SK-N-SH treated with all-trans-retinoic acid at 6 μM for 48 hours (cell line): ENCODE measurements at regions not wholly inside any gene's neighbourhood (a gene's known extent, or its start where the extent isn't known, plus 50 kb on each side); places are given as distances from the start of the nearest gene placed in this dataset.

ENCODE experiments used
- ATAC-seq: fragments of 200-7000 bp; cut with Tn5 transposase; 3 replicates; pipeline ENCODE4 v1.9.1; 2020; ENCODE audit warnings: mild to moderate bottlenecking, moderate library complexity
- ARNTL ChIP-seq: fragments of 450-650 bp; formaldehyde crosslinking; IDR thresholded peaks from 2 replicates; pipeline ENCODE4 v1.5.0; 2020; ENCODE audit warnings: low read depth, mild to moderate bottlenecking, moderate library complexity, borderline replicate concordance
- BACH2 ChIP-seq: fragments of 250-450 bp; sonication (Bioruptor Pico); IDR thresholded peaks from 2 replicates; pipeline ENCODE4 v1.9.0; 2021; ENCODE audit warnings: mild to moderate bottlenecking, borderline replicate concordance
- CSDC2 ChIP-seq: fragments of 250-450 bp; sonication (Bioruptor Pico); IDR thresholded peaks from 2 replicates; pipeline ENCODE4 v1.5.0; 2020; ENCODE audit warnings: mild to moderate bottlenecking, moderate library complexity
- ESRRG ChIP-seq: fragments of 250-450 bp; sonication (Bioruptor Pico); IDR thresholded peaks from 2 replicates; pipeline ENCODE4 v1.6.1; 2021; ENCODE audit warnings: mild to moderate bottlenecking
- GLIS3 ChIP-seq: fragments of 250-450 bp; sonication (Bioruptor Pico); IDR thresholded peaks from 2 replicates; pipeline ENCODE4 v1.5.0; 2020; ENCODE audit warnings: mild to moderate bottlenecking, moderate library complexity
- ISL1 ChIP-seq: fragments of 250-450 bp; sonication (Bioruptor Pico); IDR thresholded peaks from 2 replicates; pipeline ENCODE4 v2.1.2; 2022; ENCODE audit warnings: mild to moderate bottlenecking, moderate library complexity
- OSR1 ChIP-seq: fragments of 250-450 bp; sonication (Bioruptor Pico); IDR thresholded peaks from 2 replicates; pipeline ENCODE4 v1.8.0; 2022; ENCODE audit warnings: moderate library complexity, mild to moderate bottlenecking, inconsistent platforms
- PPARA ChIP-seq: fragments of 250-450 bp; sonication (Bioruptor Pico); IDR thresholded peaks from 2 replicates; pipeline ENCODE4 v1.5.0; 2020; ENCODE audit warnings: mild to moderate bottlenecking, borderline replicate concordance
- RARB ChIP-seq: fragments of 250-450 bp; sonication (Bioruptor Pico); IDR thresholded peaks from 2 replicates; pipeline ENCODE4 v1.8.0; 2021; ENCODE audit warnings: mild to moderate bottlenecking, moderate library complexity
- SNAI2 ChIP-seq: fragments of 250-450 bp; sonication (Bioruptor Pico); IDR thresholded peaks from 2 replicates; pipeline ENCODE4 v1.5.0; 2020; ENCODE audit warnings: mild to moderate bottlenecking, moderate library complexity
- TCF4 ChIP-seq: fragments of 250-450 bp; sonication (Bioruptor Pico); IDR thresholded peaks from 2 replicates; pipeline ENCODE4 v1.8.0; 2021; ENCODE audit warnings: mild to moderate bottlenecking, moderate library complexity, borderline replicate concordance
- TOX ChIP-seq: fragments of 250-450 bp; sonication (Bioruptor Pico); IDR thresholded peaks from 2 replicates; pipeline ENCODE4 v1.8.0; 2021; ENCODE audit warnings: mild to moderate bottlenecking, moderate library complexity, borderline replicate concordance
- ZC3H10 ChIP-seq: fragments of 250-450 bp; sonication (Bioruptor Pico); IDR thresholded peaks from 2 replicates; pipeline ENCODE4 v1.5.1; 2021; ENCODE audit warnings: mild to moderate bottlenecking, moderate library complexity
- ZFP3 ChIP-seq: fragments of 250-450 bp; sonication (Bioruptor Pico); IDR thresholded peaks from 2 replicates; pipeline ENCODE4 v1.5.0; 2020; ENCODE audit warnings: mild to moderate bottlenecking, moderate library complexity
- ZFP30 ChIP-seq: fragments of 450-650 bp; formaldehyde crosslinking; IDR thresholded peaks from 2 replicates; pipeline ENCODE4 v1.5.0; 2022; ENCODE audit warnings: mild to moderate bottlenecking, moderate library complexity
- ZNF565 ChIP-seq: fragments of 450-650 bp; formaldehyde crosslinking; conservative IDR thresholded peaks from 2 replicates; pipeline ENCODE4 v1.5.0; 2020; ENCODE audit warnings: low read depth, mild to moderate bottlenecking, moderate library complexity
- ZNF70 ChIP-seq: fragments of 450-650 bp; formaldehyde crosslinking; IDR thresholded peaks from 2 replicates; pipeline ENCODE4 v1.5.0; 2020; ENCODE audit warnings: mild to moderate bottlenecking, moderate library complexity
- TF ChIP-seq, protein P1 (sequence below): fragments of 250-450 bp; sonication (Bioruptor Pico); IDR thresholded peaks from 2 replicates; pipeline ENCODE4 v1.5.0; 2020; ENCODE audit warnings: mild to moderate bottlenecking, moderate library complexity
- TF ChIP-seq, protein P2 (sequence below): fragments of 250-450 bp; sonication (Bioruptor Pico); IDR thresholded peaks from 2 replicates; pipeline ENCODE4 v1.8.0; 2020; ENCODE audit warnings: mild to moderate bottlenecking, moderate library complexity, borderline replicate concordance
- TF ChIP-seq, protein P3 (sequence below): fragments of 250-450 bp; sonication (Bioruptor Pico); IDR thresholded peaks from 2 replicates; pipeline ENCODE4 v1.8.0; 2021; ENCODE audit warnings: low read depth, mild to moderate bottlenecking, moderate library complexity, borderline replicate concordance
- TF ChIP-seq, protein P4 (sequence below): fragments of 250-450 bp; sonication (Bioruptor Pico); IDR thresholded peaks from 2 replicates; pipeline ENCODE4 v1.5.1; 2020; ENCODE audit warnings: low read depth, mild to moderate bottlenecking, moderate library complexity

DNA sequence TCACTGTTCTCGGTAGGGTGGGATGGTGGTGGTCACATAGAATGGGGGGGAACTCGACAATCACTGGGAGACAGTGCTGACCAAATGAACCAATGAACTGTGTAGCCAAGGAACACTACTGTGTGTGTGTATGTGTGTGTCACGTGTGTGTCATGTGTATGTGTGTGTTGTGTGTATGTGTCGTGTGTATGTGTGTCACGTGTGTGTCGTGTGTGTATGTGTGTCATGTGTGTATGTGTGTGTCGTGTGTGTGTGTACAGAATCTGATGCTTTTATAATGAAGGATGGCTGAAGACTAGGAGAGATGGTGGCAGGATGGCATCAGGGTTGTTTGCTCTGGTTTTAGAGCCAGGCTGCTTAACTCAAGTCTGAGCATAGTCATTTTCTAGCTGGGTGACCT, 99.1 kb upstream of the DUSP22 start:
- TF ChIP-seq TOX (CRISPR knock-in tag) (no peak), ZFP30 (CRISPR knock-in tag) (no peak), SNAI2 (CRISPR knock-in tag) (no peak), OSR1 (no peak), ISL1 (CRISPR knock-in tag) (no peak), CSDC2 (CRISPR knock-in tag) (no peak), BACH2 (CRISPR knock-in tag) (no peak)
- TF ChIP-seq, protein P1, sequence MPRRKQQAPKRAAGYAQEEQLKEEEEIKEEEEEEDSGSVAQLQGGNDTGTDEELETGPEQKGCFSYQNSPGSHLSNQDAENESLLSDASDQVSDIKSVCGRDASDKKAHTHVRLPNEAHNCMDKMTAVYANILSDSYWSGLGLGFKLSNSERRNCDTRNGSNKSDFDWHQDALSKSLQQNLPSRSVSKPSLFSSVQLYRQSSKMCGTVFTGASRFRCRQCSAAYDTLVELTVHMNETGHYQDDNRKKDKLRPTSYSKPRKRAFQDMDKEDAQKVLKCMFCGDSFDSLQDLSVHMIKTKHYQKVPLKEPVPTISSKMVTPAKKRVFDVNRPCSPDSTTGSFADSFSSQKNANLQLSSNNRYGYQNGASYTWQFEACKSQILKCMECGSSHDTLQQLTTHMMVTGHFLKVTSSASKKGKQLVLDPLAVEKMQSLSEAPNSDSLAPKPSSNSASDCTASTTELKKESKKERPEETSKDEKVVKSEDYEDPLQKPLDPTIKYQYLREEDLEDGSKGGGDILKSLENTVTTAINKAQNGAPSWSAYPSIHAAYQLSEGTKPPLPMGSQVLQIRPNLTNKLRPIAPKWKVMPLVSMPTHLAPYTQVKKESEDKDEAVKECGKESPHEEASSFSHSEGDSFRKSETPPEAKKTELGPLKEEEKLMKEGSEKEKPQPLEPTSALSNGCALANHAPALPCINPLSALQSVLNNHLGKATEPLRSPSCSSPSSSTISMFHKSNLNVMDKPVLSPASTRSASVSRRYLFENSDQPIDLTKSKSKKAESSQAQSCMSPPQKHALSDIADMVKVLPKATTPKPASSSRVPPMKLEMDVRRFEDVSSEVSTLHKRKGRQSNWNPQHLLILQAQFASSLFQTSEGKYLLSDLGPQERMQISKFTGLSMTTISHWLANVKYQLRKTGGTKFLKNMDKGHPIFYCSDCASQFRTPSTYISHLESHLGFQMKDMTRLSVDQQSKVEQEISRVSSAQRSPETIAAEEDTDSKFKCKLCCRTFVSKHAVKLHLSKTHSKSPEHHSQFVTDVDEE (CRISPR knock-in tag): no peak
- TF ChIP-seq, protein P2, sequence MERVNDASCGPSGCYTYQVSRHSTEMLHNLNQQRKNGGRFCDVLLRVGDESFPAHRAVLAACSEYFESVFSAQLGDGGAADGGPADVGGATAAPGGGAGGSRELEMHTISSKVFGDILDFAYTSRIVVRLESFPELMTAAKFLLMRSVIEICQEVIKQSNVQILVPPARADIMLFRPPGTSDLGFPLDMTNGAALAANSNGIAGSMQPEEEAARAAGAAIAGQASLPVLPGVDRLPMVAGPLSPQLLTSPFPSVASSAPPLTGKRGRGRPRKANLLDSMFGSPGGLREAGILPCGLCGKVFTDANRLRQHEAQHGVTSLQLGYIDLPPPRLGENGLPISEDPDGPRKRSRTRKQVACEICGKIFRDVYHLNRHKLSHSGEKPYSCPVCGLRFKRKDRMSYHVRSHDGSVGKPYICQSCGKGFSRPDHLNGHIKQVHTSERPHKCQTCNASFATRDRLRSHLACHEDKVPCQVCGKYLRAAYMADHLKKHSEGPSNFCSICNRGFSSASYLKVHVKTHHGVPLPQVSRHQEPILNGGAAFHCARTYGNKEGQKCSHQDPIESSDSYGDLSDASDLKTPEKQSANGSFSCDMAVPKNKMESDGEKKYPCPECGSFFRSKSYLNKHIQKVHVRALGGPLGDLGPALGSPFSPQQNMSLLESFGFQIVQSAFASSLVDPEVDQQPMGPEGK (CRISPR knock-in tag): no peak
- ATAC-seq: no peak

DNA sequence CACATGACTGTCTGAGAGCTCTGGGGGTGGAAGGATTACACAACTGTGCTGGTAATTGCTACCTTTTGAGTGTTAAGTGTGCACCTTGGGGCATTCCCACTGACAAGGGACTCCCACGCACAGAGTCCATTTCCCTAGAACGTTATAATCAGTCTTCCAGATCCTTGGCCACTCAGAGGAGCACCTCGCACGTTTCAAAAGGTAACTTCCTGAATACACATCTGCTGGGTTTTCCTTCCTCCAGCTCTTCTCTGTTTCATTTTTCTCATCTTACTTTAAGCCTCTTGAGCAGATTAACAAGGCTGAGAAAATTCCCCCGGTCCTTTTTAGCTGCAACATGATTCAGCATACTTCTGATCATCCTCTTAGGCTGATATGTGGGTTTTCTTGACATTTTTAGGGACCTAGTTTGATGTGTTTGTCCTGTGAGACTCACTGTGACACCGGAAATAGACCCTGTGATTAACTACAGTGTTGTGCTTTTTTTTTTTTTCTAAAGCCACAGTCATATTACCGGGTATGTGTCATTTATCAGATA, 98.4 kb upstream of the DUSP22 start:
- TF ChIP-seq ESRRG: no peak
- no peak for TF ChIP-seq ZFP30 (CRISPR knock-in tag)
- TF ChIP-seq ZC3H10 (CRISPR knock-in tag): no peak
- TF ChIP-seq ZFP3: no peak
- TF ChIP-seq TCF4 (CRISPR knock-in tag): no peak
- TF ChIP-seq SNAI2 (CRISPR knock-in tag): no peak
- no peak for TF ChIP-seq TOX (CRISPR knock-in tag)
- no peak for TF ChIP-seq PPARA (CRISPR knock-in tag)
- no peak for ATAC-seq

DNA sequence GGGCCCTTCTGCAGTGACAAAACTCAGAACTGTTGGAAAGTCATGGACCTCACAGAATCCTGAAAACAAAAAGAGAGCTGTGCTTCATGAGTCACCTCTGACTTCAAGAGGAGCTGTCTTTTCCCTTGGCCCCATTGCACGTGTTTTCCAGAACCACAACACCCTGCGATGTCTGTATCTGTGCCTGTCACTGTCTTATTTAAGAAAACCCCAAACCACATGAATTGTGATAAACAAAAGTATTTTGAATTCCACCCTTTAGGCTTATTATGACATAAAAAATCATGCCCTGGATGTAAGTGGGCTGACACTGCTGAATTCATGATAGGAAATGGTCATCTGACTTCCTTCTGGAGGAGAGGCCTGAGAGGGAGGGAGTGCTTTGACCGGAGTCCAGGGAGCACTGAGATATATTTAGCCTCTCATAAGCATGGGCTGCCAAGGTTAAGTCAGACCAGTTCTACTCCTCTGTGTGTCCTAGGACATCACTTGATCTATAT, 96.4 kb upstream of the DUSP22 start:
- TF ChIP-seq RARB (CRISPR knock-in tag) (no peak), ZNF70 (CRISPR knock-in tag) (no peak), TCF4 (CRISPR knock-in tag) (no peak), ZNF565 (CRISPR knock-in tag) (no peak)
- no peak for ATAC-seq

DNA sequence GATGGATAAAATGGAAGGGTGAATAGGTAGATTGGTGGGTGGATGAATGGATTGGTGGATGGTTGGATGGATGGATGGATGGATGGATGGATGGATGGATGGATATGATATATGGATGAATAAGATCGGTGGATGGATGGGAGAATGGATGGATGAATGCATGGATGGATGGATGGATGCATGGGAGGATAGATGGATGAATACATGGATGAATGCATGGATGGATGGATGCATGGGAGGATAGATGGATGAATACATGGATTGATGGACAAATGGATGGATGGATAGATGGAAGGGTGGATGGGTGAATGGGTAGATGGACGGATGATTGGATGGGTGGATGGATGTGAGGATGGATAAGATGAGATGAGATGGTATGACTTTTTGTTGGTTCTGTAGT, 95.7 kb upstream of the DUSP22 start:
- ATAC-seq: no peak
- TF ChIP-seq, protein P3, sequence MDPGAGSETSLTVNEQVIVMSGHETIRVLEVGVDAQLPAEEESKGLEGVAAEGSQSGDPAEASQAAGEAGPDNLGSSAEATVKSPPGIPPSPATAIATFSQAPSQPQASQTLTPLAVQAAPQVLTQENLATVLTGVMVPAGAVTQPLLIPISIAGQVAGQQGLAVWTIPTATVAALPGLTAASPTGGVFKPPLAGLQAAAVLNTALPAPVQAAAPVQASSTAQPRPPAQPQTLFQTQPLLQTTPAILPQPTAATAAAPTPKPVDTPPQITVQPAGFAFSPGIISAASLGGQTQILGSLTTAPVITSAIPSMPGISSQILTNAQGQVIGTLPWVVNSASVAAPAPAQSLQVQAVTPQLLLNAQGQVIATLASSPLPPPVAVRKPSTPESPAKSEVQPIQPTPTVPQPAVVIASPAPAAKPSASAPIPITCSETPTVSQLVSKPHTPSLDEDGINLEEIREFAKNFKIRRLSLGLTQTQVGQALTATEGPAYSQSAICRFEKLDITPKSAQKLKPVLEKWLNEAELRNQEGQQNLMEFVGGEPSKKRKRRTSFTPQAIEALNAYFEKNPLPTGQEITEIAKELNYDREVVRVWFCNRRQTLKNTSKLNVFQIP (CRISPR knock-in tag): no peak
- no peak for TF ChIP-seq RARB (CRISPR knock-in tag)
- TF ChIP-seq ZFP30 (CRISPR knock-in tag): no peak
- no peak for TF ChIP-seq ARNTL (CRISPR knock-in tag)
- no peak for TF ChIP-seq ISL1 (CRISPR knock-in tag)
- no peak for TF ChIP-seq OSR1
- no peak for TF ChIP-seq GLIS3 (CRISPR knock-in tag)
- TF ChIP-seq, protein P4, sequence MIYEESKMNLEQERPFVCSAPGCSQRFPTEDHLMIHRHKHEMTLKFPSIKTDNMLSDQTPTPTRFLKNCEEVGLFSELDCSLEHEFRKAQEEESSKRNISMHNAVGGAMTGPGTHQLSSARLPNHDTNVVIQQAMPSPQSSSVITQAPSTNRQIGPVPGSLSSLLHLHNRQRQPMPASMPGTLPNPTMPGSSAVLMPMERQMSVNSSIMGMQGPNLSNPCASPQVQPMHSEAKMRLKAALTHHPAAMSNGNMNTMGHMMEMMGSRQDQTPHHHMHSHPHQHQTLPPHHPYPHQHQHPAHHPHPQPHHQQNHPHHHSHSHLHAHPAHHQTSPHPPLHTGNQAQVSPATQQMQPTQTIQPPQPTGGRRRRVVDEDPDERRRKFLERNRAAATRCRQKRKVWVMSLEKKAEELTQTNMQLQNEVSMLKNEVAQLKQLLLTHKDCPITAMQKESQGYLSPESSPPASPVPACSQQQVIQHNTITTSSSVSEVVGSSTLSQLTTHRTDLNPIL: no peak
- no peak for TF ChIP-seq TCF4 (CRISPR knock-in tag)
- TF ChIP-seq ZFP3: no peak
- TF ChIP-seq CSDC2 (CRISPR knock-in tag): no peak
- TF ChIP-seq TOX (CRISPR knock-in tag): no peak
- no peak for TF ChIP-seq ZC3H10 (CRISPR knock-in tag)
- no peak for TF ChIP-seq ZNF565 (CRISPR knock-in tag)
- TF ChIP-seq ZNF70 (CRISPR knock-in tag): no peak
- no peak for TF ChIP-seq PPARA (CRISPR knock-in tag)
- TF ChIP-seq, protein P1 (CRISPR knock-in tag): no peak
- TF ChIP-seq, protein P2 (CRISPR knock-in tag): no peak
